B cell (primary cell): ENCODE measurements at regions not wholly inside any gene's neighbourhood (a gene's known extent, or its start where the extent isn't known, plus 50 kb on each side); places are given as distances from the start of the nearest gene placed in this dataset.
A peak's percentile ranks its signal among the peaks of the same experiment; 100 is the strongest.

ENCODE experiments used
- ATAC-seq: fragments of 200-7000 bp; cut with Tn5 transposase; one replicate; pipeline ENCODE4 v1.10.0; 2021; ENCODE audit warnings: low read depth, mild to moderate bottlenecking, moderate number of reproducible peaks, moderate library complexity
- CTCF ChIA-PET: fragments of 350-600 bp; sonication (Branson Sonifier 250); formaldehyde crosslinking; loops from one replicate; lab custom pipeline; 2021; ENCODE audit warnings: antibody characterized with exemption, inconsistent platforms; lab: Charles Lee
- POLR2A ChIA-PET: fragments of 350-600 bp; sonication (Branson Sonifier 250); formaldehyde crosslinking; loops from one replicate; lab custom pipeline; 2021; ENCODE audit warnings: antibody characterized with exemption; lab: Charles Lee
- DNase-seq: peaks from one replicate; pipeline ENCODE4 v3.0.0; 2013
- H2AFZ ChIP-seq: 2 replicates; pipeline ENCODE4 v1.6.1; 2012; ENCODE audit warnings: mild to moderate bottlenecking, low read depth, low read length; ENCODE audit not compliant: insufficient read depth, poor library complexity, severe bottlenecking
- H3K27ac ChIP-seq, 2 donors: 1 replicate in 1 of 2; 2 replicates in 1 of 2; pipeline ENCODE4 v1.5.1; 2012 to 2013; ENCODE audit warnings: low read length in 2 of 2, mild to moderate bottlenecking in 2 of 2, moderate library complexity in 1 of 2
- H3K27me3 ChIP-seq, 4 experiments: fragments of 200-600 bp in 1 of 4; sonication (generic) in 1 of 4; replicated peaks in 1 of 4; 1 replicate in 2 of 4; 2 replicates in 2 of 4; pipeline versions ENCODE4 v1.6.1 to v1.7.0; 2013 to 2016; ENCODE audit warnings: low read length in 3 of 4, mild to moderate bottlenecking in 2 of 4, mixed read lengths in 1 of 4, moderate library complexity in 1 of 4; ENCODE audit not compliant: insufficient read depth in 4 of 4, control insufficient read depth in 3 of 4; ENCODE audit errors: control extremely low read depth in 1 of 4
- H3K36me3 ChIP-seq, 2 experiments: replicated peaks in 1 of 2; 1 replicate in 1 of 2; 2 replicates in 1 of 2; pipeline versions ENCODE4 v1.6.1 to v1.7.1; 2013; ENCODE audit warnings: low read length in 1 of 2; ENCODE audit not compliant: insufficient read depth in 2 of 2, control insufficient read depth in 1 of 2; ENCODE audit errors: control extremely low read depth in 1 of 2, extremely low read depth in 1 of 2
- H3K4me1 ChIP-seq, 2 donors: fragments of 200-600 bp in 1 of 2; sonication (generic) in 1 of 2; 1 replicate in 1 of 2; 2 replicates in 1 of 2; pipeline versions ENCODE4 v1.5.1 to v1.6.1; 2013 to 2017; ENCODE audit warnings: low read length in 2 of 2; ENCODE audit not compliant: control insufficient read depth in 2 of 2, insufficient read depth in 2 of 2
- H3K4me2 ChIP-seq: replicated peaks from 2 replicates; pipeline ENCODE3; 2012; ENCODE audit warnings: mild to moderate bottlenecking, low read depth, low read length; ENCODE audit not compliant: poor library complexity, severe bottlenecking
- H3K4me3 ChIP-seq, 5 experiments: fragments of 200-600 bp in 1 of 5; sonication (generic) in 1 of 5; 1 replicate in 3 of 5; 2 replicates in 2 of 5; pipeline versions ENCODE4 v1.5.1 to v1.7.0; 2011 to 2016; ENCODE audit warnings: low read length in 4 of 5, mild to moderate bottlenecking in 4 of 5, low read depth in 2 of 5, control low read depth in 1 of 5, moderate library complexity in 1 of 5; ENCODE audit not compliant: insufficient read depth in 1 of 5; ENCODE audit errors: control extremely low read depth in 1 of 5, extremely low read depth in 1 of 5
- H3K79me2 ChIP-seq: fragments of 200-600 bp; sonication (generic); one replicate; pipeline ENCODE4 v1.6.0; 2016; ENCODE audit warnings: low read length; ENCODE audit not compliant: control insufficient read depth, insufficient read depth
- H3K9ac ChIP-seq: fragments of 200-600 bp; sonication (generic); 2 replicates; pipeline ENCODE4 v1.6.1; 2017; ENCODE audit warnings: mild to moderate bottlenecking, low read length, moderate library complexity
- H3K9me3 ChIP-seq, 3 donors: one replicate each; pipeline versions ENCODE4 v1.6.1 to v1.7.1; 2013; ENCODE audit warnings: low read length in 2 of 3; ENCODE audit not compliant: control insufficient read depth in 2 of 3, insufficient read depth in 1 of 3; ENCODE audit errors: control extremely low read depth in 1 of 3
- H4K20me1 ChIP-seq: 2 replicates; pipeline ENCODE4 v1.6.0; 2012; ENCODE audit warnings: mild to moderate bottlenecking, low read length; ENCODE audit not compliant: insufficient read depth, control insufficient read depth, poor library complexity, severe bottlenecking
- H3K27ac Mint-ChIP-seq: one replicate; pipeline ENCODE4 v1.8.0; 2021; ENCODE audit warnings: mixed read lengths
- H3K27me3 Mint-ChIP-seq: one replicate; pipeline ENCODE4 v1.8.0; 2021; ENCODE audit warnings: mixed read lengths
- H3K4me1 Mint-ChIP-seq: one replicate; pipeline ENCODE4 v1.8.0; 2021; ENCODE audit warnings: mixed read lengths
- H3K4me3 Mint-ChIP-seq: one replicate; pipeline ENCODE4 v1.8.0; 2021; ENCODE audit warnings: mixed read lengths
- H3K9me3 Mint-ChIP-seq: one replicate; pipeline ENCODE4 v1.8.0; 2022; ENCODE audit warnings: mixed read lengths; ENCODE audit not compliant: insufficient read depth
- EZH2 ChIP-seq: IDR thresholded peaks from 2 replicates; pipeline ENCODE4 v1.6.1; 2012; ENCODE audit warnings: borderline replicate concordance, low read depth, mild to moderate bottlenecking, moderate library complexity, low read length; ENCODE audit not compliant: insufficient read depth, poor library complexity, severe bottlenecking
- WGBS: methylation state at CpG from one replicate; pipeline ENCODE4 v1.1.5; 2013; ENCODE audit warnings: missing lambda C conversion rate; ENCODE audit not compliant: insufficient coverage; 5-methylcytosine and 5-hydroxymethylcytosine counted together
- intact Hi-C: fragments of 100-400 bp; cut with micrococcal nuclease; formaldehyde crosslinking; loops from one replicate; pipeline ENCODE4 v1.10.0; 2022
- TF ChIP-seq, protein P1 (sequence below): fragments of 200-600 bp; IDR thresholded peaks from one replicate; pipeline ENCODE4 v1.8.0; 2022; ENCODE audit warnings: antibody characterized with exemption, mild to moderate bottlenecking

GRCh38 chr2:181308766-181309515 is 148.2 kb upstream of the ITGA4 start:
- intact Hi-C loops: loop anchor here (5.0 to 10.0 kb wide), 4 partner anchors 202 to 1304 kb away; partner anchors contain the start of genes CWC22 and ITPRID2
- Histone ChIP-seq H3K4me2 (peak overlapping the region; percentile 82), H3K9ac (peak overlapping the region; percentile 68), H3K36me3 (no peaks in the 10 kb centered on the region), H3K9me3 (no peaks in the 10 kb centered on the region), H3K27me3 (no peaks in the 10 kb centered on the region), H3K27ac (peak overlapping the region; percentile 92 to 97), H3K4me1 (peaks cover 75 to 86% of the 10 kb centered on the region in 2 donors), H4K20me1 (no peaks in the 10 kb centered on the region), H2AFZ (peak overlapping the region; percentile 5), H3K4me3 (peak overlapping the region; percentile 2 to 70 (median 33)), H3K79me2 (peaks cover 5% of the 10 kb centered on the region)
- H3K27me3 Mint-ChIP-seq: no peaks in the 10 kb centered on the region
- DNase-seq: peak; percentile 73
- no peaks in the 10 kb centered on the region for H3K9me3 Mint-ChIP-seq
- TF ChIP-seq, protein P1, sequence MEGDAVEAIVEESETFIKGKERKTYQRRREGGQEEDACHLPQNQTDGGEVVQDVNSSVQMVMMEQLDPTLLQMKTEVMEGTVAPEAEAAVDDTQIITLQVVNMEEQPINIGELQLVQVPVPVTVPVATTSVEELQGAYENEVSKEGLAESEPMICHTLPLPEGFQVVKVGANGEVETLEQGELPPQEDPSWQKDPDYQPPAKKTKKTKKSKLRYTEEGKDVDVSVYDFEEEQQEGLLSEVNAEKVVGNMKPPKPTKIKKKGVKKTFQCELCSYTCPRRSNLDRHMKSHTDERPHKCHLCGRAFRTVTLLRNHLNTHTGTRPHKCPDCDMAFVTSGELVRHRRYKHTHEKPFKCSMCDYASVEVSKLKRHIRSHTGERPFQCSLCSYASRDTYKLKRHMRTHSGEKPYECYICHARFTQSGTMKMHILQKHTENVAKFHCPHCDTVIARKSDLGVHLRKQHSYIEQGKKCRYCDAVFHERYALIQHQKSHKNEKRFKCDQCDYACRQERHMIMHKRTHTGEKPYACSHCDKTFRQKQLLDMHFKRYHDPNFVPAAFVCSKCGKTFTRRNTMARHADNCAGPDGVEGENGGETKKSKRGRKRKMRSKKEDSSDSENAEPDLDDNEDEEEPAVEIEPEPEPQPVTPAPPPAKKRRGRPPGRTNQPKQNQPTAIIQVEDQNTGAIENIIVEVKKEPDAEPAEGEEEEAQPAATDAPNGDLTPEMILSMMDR: no peak
- TF ChIP-seq EZH2: no peak
- peak overlapping the region; percentile 91 for H3K27ac Mint-ChIP-seq
- ChIA-PET CTCF (interaction anchor here (0.7 to 15.2 kb wide), 7 partner anchors 10 to 158 kb away, joined by 3 to 252 read pairs (median 7); partner anchors contain the start of gene ITGA4), POLR2A (interaction anchor here (0.9 kb wide), 2 partner anchors 148 to 149 kb away, joined by 3 to 5 read pairs; partner anchors contain the start of gene ITGA4)
- ATAC-seq: no peak
- H3K4me3 Mint-ChIP-seq: peak overlapping the region; percentile 78
- peaks cover 83% of the 10 kb centered on the region for H3K4me1 Mint-ChIP-seq
- WGBS: no CpG with 5 or more reads among the region's 5 CpGs

GRCh38 chr2:181309586-181309985 is 147.6 kb upstream of the ITGA4 start:
- TF ChIP-seq, protein P1: no peak
- TF ChIP-seq EZH2: no peak
- H3K27ac Mint-ChIP-seq: peak overlapping the region; percentile 91
- H2AFZ ChIP-seq: peak overlapping the region; percentile 61
- no peaks in the 10 kb centered on the region for H4K20me1 ChIP-seq
- H3K4me1 ChIP-seq: peaks cover 75 to 86% of the 10 kb centered on the region in 2 donors
- no peaks in the 10 kb centered on the region for H3K27me3 ChIP-seq
- DNase-seq (no peak), ATAC-seq (no peak)
- no peaks in the 10 kb centered on the region for H3K9me3 Mint-ChIP-seq
- 0% methylated on average over 1 of the region's 4 CpGs for WGBS
- CTCF ChIA-PET: interaction anchor here (1.5 to 15.2 kb wide), 4 partner anchors 9 to 158 kb away, joined by 6 to 252 read pairs (median 68); partner anchors contain the start of gene ITGA4
- H3K4me1 Mint-ChIP-seq: peaks cover 81% of the 10 kb centered on the region
- H3K4me3 ChIP-seq: peak overlapping the region; percentile 2 to 70 (median 33)
- peak overlapping the region; percentile 82 for H3K4me2 ChIP-seq
- H3K4me3 Mint-ChIP-seq: peak overlapping the region; percentile 78
- POLR2A ChIA-PET: no interaction called here
- H3K79me2 ChIP-seq: peaks cover 5% of the 10 kb centered on the region
- no peaks in the 10 kb centered on the region for H3K9me3 ChIP-seq
- H3K27ac ChIP-seq: peak overlapping the region; percentile 92 to 97
- H3K9ac ChIP-seq: peak overlapping the region; percentile 68
- intact Hi-C loops: loop anchor here (5.0 to 10.0 kb wide), 4 partner anchors 202 to 1305 kb away; partner anchors contain the start of genes CWC22 and ITPRID2
- no peaks in the 10 kb centered on the region for H3K36me3 ChIP-seq
- H3K27me3 Mint-ChIP-seq: no peaks in the 10 kb centered on the region
